GM19452 (cell line): ENCODE measurements at regions not wholly inside any gene's neighbourhood (a gene's known extent, or its start where the extent isn't known, plus 50 kb on each side); places are given as distances from the start of the nearest gene placed in this dataset.
A peak's percentile ranks its signal among the peaks of the same experiment; 100 is the strongest.
"Not testable (repeated sequence)": the region's sequence is repeated elsewhere in the genome, so short reads cannot be mapped to it uniquely, and the experiment has no call there.

ENCODE experiments used
- ATAC-seq: cut with Tn5 transposase; IDR thresholded peaks from one replicate; pipeline ENCODE4 v1.9.1; 2021; ENCODE audit not compliant: unreplicated experiment

DNA sequence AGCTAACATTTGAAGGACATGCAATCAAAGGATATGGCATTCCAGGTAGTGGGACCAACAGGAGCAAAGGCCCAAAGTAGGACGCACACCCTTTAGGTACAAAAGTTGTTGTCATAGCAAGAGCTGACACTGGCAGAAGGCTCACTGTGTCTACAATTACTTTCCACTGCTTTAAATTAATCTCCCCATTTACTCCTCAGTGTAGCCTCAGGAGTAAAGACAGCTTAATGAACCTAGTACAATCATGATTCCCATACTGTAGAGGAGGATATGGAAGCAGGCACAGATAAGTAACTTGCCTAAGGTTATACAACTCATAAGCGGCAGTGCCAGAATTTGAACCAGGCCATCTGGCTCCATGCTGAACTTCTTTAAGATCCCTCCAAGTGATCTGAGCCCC, 212.9 kb upstream of the SFSWAP start:
- no peak for ATAC-seq

DNA sequence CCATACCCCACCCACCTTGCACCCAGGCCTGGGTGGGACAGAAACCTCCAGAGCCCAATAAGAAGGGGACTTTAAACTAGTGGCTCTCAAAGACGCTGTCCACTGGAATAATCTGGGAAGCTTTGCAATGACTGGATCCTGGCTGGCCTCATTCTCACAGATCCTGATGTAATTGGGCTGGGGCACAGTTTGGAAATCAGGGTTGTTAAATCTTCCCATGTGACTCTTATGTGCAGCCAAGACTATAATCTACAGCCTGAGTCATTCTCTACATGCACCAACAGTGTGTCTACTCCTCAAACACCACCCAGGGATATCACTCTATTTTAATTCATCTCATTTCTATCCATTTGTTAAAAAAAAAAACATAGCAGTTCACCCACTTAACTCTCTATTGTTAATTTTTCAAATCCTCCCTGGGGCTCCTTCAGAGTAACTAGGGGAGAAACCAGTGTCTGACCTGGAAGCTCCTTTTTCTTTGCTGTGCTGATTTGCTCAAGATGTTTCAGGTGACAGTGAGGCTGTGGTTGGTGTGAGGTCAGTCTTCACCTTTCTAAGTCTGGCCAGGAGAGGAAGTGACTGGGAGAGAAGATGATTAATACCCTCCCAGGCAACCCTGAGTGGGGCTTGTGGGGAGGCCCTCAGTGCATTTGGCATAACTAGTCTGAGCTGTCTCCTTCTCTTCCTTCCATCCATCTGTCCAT, 211.6 kb upstream of the SFSWAP start:
- ATAC-seq = no peak

DNA sequence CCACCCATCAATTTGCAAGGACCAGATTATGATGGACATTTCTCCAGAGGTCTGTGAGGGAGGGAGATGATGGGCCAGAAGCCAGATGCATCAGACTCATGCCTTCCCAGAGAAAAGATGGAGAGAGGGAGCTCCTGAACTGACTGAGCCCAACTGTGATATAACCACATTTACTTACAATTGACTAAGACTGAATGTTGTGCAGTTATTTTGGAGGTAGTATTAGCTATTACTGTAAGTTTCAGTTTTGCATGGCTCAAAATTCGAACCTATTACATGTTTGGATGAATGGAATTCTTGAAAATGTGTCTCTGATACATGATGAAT, 211.1 kb upstream of the SFSWAP start:
- ATAC-seq = no peak

- no peak for ATAC-seq
These were observed 210.3 kb upstream of the SFSWAP start for GRCh38 chr12:131500564-131500963.

- ATAC-seq = no peak
These were observed 205.3 kb upstream of the SFSWAP start for GRCh38 chr12:131505561-131505960.

GRCh38 chr12:131506426-131506825, 204.5 kb upstream of the SFSWAP start:
- no peak for ATAC-seq

- no peak for ATAC-seq
These were observed 203.8 kb upstream of the SFSWAP start for GRCh38 chr12:131507094-131507493.

DNA sequence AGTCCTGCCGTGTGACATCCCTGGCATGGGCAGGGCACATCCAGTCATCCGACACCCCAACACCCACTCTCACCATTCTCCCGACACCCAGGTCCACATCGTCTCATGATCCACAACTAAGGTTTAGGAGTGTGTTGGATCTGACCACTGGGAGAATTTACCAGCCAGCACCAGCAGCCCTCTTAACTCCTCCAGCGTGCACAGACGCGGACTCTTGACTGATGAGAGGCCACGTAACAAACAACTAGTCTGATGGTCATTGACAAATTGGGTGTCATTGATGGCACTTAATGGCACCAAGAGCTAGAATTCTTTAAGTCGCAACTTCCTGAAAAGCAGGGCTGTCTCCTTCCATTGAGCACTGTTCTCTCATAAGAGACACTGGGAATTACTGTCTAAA, 203.0 kb upstream of the SFSWAP start:
- no peak for ATAC-seq

DNA sequence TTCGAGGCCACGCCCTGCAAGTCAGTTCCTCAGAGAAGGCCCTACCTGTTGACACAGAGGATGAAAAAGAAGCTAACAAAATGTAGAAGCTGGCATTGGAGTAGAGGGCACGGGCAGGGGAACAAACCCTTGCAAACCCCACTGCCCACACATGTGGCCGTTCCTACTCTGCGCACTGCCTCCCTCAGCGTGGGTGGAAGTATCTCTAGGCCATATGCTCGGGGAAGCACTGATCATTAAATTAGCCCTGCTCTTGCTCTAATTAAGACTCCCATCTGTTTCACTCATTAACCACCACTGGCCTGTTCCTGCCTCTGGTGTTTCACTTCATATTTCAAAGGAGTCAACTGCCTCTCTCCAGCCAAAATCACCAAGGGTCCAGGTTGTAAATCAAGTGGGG, 201.2 kb upstream of the SFSWAP start:
- no peak for ATAC-seq

DNA sequence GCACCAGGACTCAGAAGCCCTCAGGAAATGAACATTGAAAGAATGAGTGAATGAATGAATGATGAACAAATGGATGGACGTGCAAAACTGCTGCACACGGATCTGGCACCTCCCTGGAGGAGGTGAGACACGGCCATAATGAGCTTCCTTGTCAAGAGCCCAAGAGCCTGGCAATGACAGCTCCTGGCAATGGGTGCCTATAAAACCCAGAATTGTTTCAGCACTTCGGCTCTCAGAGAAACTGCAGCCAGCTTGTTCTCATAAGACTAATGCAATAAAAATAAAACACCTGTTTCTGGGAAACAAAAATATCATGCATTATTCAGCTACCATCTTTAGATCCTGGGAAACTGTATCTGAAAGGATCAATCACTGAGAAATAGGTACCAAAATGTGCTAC, 200.5 kb upstream of the SFSWAP start:
- ATAC-seq = no peak

DNA sequence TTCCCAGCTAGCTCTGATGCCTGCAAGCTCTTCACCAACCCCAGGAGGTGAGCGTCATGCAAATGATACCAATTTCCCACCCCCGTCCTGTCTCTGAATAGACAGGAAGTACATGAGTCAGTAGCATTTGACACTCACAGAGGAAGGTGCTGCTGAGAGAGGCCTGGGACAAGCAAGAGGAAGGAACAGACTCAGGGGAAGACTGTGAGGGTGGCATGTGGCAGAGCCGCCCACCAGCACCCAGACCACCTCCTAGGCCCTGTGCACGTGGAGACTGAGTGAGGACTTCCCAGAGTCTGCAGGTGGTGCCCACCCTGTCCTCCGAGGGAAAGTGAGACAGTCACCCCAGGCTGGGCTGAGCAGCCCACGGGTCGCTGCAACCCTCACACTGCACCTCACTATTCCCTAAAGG, 199.5 kb upstream of the SFSWAP start:
- peak; percentile 99 for ATAC-seq

GRCh38 chr12:131511803-131512561, 198.9 kb upstream of the SFSWAP start:
- ATAC-seq = peak; percentile 14

DNA sequence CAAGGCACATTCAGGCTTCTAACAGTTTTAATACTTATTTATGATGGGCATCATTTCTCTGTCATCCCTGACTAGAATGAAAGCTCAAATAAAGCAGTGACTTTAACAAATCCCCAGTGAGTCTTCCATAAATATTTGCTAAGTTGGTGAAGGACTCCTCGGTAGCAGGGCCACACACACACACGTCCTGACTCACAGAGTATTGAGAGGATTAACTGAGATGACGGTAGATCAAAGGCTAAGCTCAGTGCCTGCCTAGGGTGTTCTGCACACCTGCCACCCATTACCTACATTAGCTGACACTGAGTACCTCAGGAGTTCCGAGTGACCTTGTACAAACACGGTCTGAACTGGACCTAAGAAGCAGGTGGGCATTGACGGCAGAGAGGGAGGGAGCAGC, 197.3 kb upstream of the SFSWAP start:
- ATAC-seq = no peak

DNA sequence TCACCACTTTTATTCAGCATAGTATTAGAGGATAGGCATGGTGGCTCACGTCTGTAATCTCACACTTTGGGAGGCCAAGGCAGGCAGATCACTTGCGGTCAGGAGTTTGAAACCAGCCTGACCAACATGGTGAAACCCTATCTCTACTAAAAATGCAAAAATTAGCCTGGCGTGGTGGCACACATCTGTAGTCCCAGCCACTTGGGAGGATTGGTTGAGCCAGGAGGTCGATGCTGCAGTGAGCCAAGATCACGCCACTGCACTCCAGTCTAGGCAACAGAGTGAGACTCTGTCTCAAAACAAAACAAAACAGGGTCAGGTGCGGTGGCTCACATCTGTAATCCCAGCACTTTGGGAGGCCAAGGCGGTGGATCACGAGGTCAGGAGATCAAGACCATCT, 190.3 kb upstream of the SFSWAP start:
- ATAC-seq = not testable (repeated sequence)

DNA sequence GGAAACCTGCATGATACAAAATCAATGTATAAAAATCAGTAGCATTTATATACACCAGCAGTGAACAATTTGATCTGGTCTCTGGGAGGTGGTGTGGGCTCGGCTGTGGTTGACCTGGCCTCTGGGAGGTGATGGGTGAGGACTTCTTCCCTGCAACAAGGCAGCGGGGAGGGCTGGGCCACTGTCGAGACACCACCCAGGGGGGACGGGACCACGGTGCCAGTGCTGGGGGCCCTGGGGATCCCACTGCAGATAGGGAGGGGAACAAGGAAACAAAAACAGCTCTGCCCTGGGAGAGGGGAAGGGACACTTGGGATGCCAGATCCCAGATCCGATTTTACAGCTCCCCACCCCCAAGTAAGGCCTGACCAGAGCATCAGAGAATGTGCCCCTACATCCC, 189.6 kb upstream of the SFSWAP start:
- ATAC-seq = no peak

DNA sequence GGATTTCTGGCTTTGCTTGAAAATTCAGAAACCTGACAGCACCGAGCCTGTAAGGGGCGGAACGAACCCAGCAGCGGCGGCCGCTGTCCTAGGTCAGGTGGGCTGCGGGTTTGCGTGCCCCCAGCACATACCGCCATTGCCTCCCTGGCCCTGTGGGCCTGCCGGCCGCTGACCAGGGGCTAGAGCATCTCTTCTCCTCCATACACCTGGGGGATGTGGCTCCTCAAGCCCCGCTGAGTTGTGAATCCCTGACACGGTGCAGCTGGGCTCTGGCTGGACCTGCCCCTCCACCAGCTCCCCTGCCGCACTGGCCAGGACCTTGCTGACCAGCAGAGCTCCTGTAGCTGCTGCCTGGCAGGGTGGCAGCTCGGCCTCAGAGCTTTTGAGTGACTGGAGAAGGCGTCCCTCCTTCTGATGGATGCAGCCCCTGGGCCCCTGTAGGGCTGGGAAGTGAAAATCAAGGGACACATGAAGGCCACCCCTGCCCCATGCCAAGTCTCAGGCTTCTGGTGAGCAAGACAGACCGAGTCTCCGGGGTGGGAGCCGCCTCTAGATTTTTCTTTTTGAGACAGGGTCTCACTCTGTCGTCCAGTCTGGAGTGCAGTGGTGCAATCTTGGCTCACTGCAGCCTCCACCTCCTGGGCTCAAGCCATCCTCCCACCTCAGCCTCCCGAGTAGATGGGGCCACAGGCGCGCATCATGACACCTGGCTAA, 184.9 kb upstream of the SFSWAP start:
- ATAC-seq = no peak

DNA sequence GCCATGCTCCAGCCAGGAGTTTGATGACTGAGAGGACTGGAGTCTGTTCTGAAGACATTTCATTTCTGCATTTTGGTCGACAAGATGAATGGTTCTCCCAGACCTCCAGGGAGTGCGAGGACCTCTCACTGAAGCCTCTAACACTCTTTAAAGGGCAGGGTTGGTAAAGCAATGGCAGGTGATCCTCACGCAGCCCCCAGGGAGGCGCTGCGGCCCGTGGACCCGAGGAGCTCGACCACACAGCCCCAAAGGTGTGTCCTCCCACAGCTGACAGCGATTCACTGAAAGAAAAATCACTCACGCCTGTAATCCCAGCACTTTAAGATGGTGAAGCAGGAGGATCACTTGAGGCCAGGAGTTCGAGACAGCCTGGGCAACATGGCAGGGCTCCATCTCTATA, 183.8 kb upstream of the SFSWAP start:
- ATAC-seq = no peak

- no peak for ATAC-seq
These were observed 183.2 kb upstream of the SFSWAP start for GRCh38 chr12:131527736-131528135.

- no peak for ATAC-seq
These were observed 182.7 kb upstream of the SFSWAP start for GRCh38 chr12:131528144-131528543.

DNA sequence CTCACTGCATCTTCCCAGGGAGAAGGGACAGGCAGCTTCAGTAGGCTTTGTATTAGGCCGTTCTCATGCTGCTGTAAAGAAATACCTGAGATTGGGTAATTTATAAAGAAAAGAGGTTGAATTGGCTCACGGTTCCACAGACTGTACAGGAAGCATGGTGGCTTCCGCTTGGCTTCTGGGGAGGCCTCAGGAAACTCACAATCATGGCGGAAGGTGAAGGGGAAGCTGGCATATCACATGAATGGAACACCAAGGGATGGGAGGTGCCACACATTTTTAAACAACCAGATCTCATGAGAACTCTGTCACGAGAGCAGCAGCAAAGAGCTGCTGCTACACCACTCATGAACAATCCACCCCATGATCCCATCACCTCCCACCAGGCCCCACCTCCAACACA, 182.2 kb upstream of the SFSWAP start:
- ATAC-seq = no peak

DNA sequence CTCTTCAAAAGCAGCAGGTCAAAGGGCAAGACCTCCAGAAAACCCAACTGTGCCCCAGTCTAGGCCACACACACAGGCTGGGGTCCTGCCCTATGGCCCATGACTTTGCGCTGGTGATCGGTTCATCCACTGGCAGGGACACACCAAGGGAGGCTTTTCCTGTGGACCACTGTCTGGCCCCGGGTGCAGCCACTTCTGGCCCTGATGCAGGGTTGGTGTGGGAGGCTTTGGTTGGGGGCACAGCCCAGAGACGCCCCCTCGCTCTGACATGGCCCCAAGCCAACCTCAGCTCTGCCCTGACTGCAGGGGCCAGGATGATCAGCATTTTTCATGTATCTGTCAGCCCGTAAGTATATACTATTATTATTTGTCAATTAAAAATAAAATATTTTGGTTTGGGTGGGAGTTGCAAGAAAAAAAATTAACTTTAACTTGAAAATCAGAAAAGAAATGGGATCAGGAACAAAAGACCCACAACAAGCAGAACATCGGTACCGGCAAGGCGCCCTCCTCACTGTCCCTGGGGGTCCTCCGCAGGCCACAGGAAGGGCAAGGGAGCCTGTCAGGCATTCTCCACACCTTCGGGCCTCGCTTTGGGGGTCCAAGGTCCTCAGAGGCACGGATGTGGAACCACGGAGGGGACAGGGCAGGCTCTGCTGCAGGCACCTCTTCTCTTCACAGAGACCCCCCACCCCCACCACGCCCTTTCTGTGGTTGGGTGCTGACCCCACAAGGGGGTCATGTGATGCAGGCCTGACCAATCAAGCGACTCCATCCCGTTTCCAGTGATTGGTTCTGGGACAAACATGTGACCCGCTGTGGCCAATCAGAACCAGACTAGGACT, 181.5 kb upstream of the SFSWAP start:
- ATAC-seq = no peak

GRCh38 chr12:131530041-131530332, 180.9 kb upstream of the SFSWAP start:
- ATAC-seq = no peak
